ENCODE measurements at regions not wholly inside any gene's neighbourhood (a gene's known extent, or its start where the extent isn't known, plus 50 kb on each side); places are given as distances from the start of the nearest gene placed in this dataset.
"Not testable (repeated sequence)": the region's sequence is repeated elsewhere in the genome, so short reads cannot be mapped to it uniquely, and the experiment has no call there.

GRCh38 chr2:7552825-7553570 is 635.8 kb downstream of the RNF144A start:
- no peak for DNase-seq

DNA sequence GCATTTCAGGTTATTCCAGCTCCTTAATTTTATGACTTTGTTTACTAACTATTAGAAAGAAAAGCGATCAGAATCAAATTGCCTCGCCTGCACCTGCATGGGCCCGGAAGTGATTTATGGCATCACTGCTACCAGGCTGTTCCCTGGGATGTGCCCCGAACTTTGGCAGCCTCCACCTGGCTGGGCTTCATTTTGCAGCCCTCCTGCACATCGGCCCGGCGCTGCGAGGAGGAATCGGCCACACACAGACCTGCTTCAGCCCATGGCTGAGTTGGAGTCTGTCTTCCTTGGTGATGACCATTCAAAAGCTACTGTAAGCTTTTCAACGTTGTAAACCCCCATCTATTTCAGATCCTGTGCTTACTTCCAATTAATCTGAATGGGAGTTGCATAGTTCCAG is 638.0 kb downstream of the RNF144A start:
- DNase-seq, result no peak

DNA sequence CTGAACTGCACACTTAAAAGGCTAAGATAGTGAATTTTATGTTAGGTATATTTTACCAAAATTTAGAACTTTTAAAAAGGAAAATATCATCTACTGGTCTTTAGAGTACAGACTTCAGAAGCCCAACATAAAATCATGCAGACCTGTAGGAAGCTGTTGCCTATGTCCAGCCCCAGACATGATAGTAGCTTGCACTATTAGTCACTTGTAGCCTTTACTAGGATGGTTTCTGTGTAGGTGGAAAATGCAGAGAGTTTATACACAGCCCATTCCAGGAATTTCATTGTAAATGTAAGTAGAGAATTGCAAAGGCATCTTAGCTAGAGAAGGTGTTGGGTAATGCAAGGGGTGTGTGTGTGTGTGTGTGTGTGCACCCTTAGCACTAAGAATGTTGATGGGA is 640.2 kb downstream of the RNF144A start:
- no peak for DNase-seq

- no peak for DNase-seq
Observed at GRCh38 chr2:7559791-7560190, 642.6 kb downstream of the RNF144A start.

DNA sequence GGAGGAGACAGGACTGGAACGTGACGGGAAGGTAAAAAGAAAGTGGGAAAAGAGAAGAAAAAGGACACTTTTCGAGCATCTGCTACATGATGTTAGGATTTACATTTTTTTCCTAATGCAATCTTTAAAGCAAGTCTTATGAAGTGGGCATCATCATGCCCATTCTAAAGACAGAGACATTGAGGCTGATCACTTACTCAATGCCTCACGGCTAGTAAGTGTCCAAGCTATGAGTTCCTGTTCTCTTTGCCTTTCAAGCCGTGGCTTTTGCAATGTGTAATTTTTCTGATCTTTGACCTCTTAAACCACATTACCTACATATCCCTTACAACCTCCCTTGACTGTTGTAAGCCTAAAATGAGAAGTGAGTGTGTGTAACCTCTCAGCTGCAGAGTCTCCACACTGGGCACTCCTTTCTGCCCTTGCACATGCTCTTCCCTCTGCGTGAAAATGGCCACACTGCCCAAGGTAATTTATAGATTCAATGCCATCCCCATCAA is 649.2 kb downstream of the RNF144A start:
- no peak for DNase-seq

GRCh38 chr2:7567116-7567515 is 649.9 kb downstream of the RNF144A start:
- DNase-seq, result not testable (repeated sequence)

- no peak for DNase-seq
Observed at GRCh38 chr2:7567646-7568045, 650.4 kb downstream of the RNF144A start.

- DNase-seq, result no peak
Observed at GRCh38 chr2:7570247-7570646, 653.0 kb downstream of the RNF144A start.

DNA sequence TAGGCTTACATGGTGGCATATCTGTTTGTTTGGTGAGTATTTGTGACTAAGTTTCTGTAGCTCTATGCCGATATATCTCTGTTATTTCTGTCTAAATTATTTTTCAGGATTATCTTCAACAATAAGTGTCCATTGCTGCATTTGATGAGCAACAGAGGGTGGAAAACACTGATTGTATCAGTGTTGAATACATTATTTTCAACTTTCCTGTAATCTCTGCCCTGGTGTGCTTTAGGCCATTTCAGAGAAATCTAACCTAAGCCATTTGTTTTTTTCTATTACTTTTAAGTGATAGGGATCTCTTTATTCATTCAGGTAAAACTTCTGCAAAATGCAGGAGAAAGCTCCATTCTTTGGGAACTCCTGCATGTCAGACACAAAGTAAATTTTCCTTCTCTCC is 654.5 kb downstream of the RNF144A start:
- DNase-seq, result no peak

DNA sequence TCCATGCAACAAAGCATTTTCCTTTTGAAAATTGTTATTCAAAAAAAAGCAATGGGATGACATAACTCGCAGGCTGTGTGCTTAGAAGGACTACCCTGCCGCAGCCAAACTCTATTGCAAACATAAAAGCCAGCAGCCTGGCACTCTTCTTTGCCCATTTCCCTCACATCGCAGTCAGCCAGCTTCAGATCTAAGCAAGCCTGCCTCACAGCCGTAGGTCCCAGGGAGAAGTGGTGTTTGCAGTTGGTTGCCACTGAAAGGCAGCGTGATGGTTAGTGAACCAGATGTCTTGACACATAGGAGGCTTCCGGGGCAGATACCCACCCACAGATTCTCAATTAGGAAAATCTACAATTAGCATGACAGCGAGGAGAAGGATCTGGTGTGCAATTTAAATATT is 655.2 kb downstream of the RNF144A start:
- no peak for DNase-seq

GRCh38 chr2:7573166-7573825 is 656.1 kb downstream of the RNF144A start:
- DNase-seq, result no peak

DNA sequence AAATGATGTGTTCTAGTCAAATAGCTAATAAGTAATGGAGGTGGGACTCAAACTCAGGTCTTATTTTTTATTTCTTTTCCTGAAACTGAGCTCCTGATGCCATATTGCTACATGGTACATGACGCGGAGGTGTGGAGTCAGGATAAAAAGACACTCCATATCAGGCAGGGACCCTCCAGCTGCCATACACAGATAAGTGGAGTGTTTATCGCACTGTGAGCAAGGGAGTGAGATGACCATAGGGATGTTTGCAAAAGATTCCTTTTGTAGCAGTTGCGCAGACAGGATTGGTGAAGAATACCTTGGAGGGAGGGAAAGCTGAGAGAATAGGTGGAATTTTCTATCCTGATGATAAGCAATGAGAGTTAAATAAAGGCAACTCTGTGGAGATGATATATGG is 657.2 kb downstream of the RNF144A start:
- no peak for DNase-seq

DNA sequence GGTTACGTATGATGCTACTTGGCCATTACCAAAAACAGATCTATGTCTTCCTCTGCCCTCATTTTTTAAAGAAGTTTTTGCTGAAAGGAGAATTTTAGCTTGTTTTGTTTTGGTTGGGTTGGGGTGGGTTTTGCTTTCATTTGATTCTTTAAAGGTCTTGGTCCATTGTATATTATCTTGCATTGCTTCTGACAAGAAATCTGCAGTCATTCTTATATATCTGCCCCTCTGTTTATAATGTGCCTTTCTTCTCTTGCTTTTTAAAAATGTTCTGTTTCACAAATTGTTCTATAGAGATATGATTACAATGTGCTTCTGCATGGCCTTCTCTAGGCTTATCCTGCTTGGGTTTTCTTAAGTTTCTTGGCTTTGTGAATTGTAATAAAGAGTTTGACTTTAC is 660.6 kb downstream of the RNF144A start:
- no peak for DNase-seq

GRCh38 chr2:7584017-7584416 is 666.8 kb downstream of the RNF144A start:
- DNase-seq, result no peak

GRCh38 chr2:7586898-7587297 is 669.7 kb downstream of the RNF144A start:
- DNase-seq, result no peak

DNA sequence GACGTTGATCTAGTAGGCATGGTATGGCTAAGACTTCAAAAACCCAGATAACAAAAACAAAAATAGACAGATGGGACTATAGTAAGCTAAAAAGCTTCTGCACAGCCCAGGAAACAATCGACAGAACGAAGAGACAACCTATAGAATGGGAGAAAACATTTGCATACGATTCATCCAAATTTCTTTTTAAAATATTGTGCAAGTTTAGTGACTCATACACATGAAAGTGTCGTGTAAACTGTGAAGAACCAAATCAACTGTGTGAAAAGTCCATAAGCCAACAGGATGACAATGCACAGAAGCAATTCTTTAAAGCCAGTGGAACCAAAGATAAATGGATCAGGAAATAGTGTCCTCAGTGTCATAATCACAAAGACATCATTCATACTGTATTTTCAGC is 671.1 kb downstream of the RNF144A start:
- no peak for DNase-seq

GRCh38 chr2:7592618-7593140 is 675.5 kb downstream of the RNF144A start:
- no peak for DNase-seq

- DNase-seq, result no peak
Observed at GRCh38 chr2:7593360-7593759, 676.1 kb downstream of the RNF144A start.

GRCh38 chr2:7594211-7594610 is 677.0 kb downstream of the RNF144A start:
- DNase-seq, result no peak

- no peak for DNase-seq
Observed at GRCh38 chr2:7595206-7595605, 678.0 kb downstream of the RNF144A start.

- no peak for DNase-seq
Observed at GRCh38 chr2:7598402-7598801, 681.2 kb downstream of the RNF144A start.

DNA sequence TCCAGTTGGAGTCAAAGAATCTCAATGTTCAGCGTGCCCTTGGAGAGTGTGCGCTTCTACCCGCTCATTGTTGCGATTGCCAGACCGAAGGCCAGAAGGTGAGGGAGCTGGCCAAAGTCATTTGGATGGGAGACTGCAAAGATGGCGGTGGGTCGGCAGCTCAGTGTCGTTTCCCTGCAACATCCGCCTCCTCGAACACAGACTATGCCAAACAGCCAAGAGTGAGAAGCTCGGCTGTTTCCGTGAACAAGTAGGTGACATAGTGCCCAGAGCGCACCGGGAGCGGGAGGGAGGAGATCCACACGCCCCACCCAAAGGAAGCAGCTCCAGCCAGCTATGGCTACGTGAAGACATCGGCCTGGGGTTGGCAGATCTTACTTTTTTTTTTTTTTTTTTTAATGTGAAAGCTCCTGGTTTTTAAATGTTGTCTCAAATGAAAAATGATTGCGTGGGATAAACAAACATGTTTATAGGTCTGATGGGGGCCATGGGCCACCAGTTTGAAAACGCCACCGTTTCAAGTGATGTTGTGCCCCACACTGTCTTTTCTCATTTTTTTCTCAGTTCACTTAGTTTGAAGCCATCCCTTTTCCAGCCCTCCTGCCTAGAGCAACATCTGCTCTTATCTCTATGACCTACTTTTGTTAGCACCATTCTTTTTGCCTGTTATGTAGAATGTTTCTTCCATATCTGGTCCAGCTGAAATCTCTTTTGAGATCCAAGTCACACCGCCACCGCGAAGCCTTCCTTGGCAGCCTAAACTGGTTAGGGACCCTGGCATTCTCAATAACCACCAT is 682.4 kb downstream of the RNF144A start:
- no peak for DNase-seq

GRCh38 chr2:7601990-7602389 is 684.8 kb downstream of the RNF144A start:
- DNase-seq, result no peak

Data from right hindlimb (tissue), 1 donor.